ENCODE measurements at regions not wholly inside any gene's neighbourhood (a gene's known extent, or its start where the extent isn't known, plus 50 kb on each side); places are given as distances from the start of the nearest gene placed in this dataset.

DNA sequence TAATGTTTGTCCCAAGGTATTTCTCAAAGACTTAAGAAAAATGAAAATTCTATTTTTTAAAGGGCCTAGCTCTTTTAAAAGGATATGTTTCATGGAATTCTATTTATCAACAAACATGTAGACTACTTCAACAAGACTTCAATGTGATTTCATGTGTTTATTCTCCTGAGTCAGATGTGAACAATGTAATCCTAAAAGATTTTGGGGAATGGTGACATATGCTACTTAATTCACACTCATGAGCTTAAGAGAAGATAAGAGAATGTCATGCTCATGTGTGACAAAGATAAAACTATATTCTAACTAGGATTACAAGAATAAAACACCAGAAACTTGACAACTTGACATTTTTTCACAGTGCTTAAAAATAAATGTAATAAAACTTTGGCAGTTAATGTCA is 127.5 kb downstream of the TES start:
- no peak for TF ChIP-seq TAF1 (IDR thresholded peaks at IDR 0.05; ENCODE audit: low read depth)
- TF ChIP-seq RAD21 (IDR thresholded peaks at IDR 0.05; ENCODE audit: low read depth) = no peak
- TF ChIP-seq, protein P1, sequence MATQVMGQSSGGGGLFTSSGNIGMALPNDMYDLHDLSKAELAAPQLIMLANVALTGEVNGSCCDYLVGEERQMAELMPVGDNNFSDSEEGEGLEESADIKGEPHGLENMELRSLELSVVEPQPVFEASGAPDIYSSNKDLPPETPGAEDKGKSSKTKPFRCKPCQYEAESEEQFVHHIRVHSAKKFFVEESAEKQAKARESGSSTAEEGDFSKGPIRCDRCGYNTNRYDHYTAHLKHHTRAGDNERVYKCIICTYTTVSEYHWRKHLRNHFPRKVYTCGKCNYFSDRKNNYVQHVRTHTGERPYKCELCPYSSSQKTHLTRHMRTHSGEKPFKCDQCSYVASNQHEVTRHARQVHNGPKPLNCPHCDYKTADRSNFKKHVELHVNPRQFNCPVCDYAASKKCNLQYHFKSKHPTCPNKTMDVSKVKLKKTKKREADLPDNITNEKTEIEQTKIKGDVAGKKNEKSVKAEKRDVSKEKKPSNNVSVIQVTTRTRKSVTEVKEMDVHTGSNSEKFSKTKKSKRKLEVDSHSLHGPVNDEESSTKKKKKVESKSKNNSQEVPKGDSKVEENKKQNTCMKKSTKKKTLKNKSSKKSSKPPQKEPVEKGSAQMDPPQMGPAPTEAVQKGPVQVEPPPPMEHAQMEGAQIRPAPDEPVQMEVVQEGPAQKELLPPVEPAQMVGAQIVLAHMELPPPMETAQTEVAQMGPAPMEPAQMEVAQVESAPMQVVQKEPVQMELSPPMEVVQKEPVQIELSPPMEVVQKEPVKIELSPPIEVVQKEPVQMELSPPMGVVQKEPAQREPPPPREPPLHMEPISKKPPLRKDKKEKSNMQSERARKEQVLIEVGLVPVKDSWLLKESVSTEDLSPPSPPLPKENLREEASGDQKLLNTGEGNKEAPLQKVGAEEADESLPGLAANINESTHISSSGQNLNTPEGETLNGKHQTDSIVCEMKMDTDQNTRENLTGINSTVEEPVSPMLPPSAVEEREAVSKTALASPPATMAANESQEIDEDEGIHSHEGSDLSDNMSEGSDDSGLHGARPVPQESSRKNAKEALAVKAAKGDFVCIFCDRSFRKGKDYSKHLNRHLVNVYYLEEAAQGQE (IDR thresholded peaks at IDR 0.05; ENCODE audit: low read depth) = no peak
- no peak for TF ChIP-seq TCF12 (IDR thresholded peaks at IDR 0.05; ENCODE audit: low read depth)
- no peak for TF ChIP-seq CEBPB (IDR thresholded peaks at IDR 0.05)
- TF ChIP-seq EP300 (IDR thresholded peaks at IDR 0.05; ENCODE audit: borderline replicate concordance) = no peak
- TF ChIP-seq EGR1 (IDR thresholded peaks at IDR 0.05) = no peak
- no peak for TF ChIP-seq CREB1 (IDR thresholded peaks at IDR 0.05; ENCODE audit: low read depth)

DNA sequence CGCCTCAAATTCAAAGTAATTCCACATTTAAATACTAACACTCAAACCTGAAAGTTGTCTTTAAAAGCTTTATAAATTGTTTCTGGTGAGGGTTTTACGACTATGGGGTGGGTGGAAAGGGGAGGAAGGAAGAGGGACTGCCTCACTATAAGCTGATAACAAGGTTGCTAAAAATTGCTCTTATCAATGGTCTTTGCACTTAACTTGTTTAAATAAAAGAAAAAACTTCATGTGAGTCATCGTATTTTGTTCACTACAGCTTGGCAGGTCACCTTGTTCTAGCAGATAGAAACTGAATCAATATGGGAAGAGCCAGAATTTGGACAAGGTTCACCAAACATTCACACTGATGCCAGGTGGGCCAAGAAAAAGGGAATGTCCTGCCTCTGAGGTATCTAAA is 129.2 kb downstream of the TES start:
- TF ChIP-seq TEAD4 (IDR thresholded peaks at IDR 0.05) (no peak), EP300 (IDR thresholded peaks at IDR 0.05; ENCODE audit: borderline replicate concordance) (no peak), TCF12 (IDR thresholded peaks at IDR 0.05; ENCODE audit: low read depth) (no peak), NFIC (IDR thresholded peaks at IDR 0.05) (no peak), CEBPB (IDR thresholded peaks at IDR 0.05) (no peak), FOXM1 (IDR thresholded peaks at IDR 0.05; ENCODE audit: borderline replicate concordance, low read depth) (no peak), EGR1 (IDR thresholded peaks at IDR 0.05) (no peak), YY1 (IDR thresholded peaks at IDR 0.05; ENCODE audit: low read depth) (no peak), CREB1 (IDR thresholded peaks at IDR 0.05; ENCODE audit: low read depth) (no peak), RAD21 (IDR thresholded peaks at IDR 0.05; ENCODE audit: low read depth) (no peak), ZBTB7A (IDR thresholded peaks at IDR 0.05; ENCODE audit: low read depth) (no peak), TAF1 (IDR thresholded peaks at IDR 0.05; ENCODE audit: low read depth) (no peak)
- TF ChIP-seq, protein P1 (IDR thresholded peaks at IDR 0.05; ENCODE audit: low read depth) = no peak
- TF ChIP-seq, protein P2, sequence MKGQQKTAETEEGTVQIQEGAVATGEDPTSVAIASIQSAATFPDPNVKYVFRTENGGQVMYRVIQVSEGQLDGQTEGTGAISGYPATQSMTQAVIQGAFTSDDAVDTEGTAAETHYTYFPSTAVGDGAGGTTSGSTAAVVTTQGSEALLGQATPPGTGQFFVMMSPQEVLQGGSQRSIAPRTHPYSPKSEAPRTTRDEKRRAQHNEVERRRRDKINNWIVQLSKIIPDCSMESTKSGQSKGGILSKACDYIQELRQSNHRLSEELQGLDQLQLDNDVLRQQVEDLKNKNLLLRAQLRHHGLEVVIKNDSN (IDR thresholded peaks at IDR 0.05) = no peak
- TF ChIP-seq, protein P3, sequence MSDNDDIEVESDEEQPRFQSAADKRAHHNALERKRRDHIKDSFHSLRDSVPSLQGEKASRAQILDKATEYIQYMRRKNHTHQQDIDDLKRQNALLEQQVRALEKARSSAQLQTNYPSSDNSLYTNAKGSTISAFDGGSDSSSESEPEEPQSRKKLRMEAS (IDR thresholded peaks at IDR 0.05) = no peak

DNA sequence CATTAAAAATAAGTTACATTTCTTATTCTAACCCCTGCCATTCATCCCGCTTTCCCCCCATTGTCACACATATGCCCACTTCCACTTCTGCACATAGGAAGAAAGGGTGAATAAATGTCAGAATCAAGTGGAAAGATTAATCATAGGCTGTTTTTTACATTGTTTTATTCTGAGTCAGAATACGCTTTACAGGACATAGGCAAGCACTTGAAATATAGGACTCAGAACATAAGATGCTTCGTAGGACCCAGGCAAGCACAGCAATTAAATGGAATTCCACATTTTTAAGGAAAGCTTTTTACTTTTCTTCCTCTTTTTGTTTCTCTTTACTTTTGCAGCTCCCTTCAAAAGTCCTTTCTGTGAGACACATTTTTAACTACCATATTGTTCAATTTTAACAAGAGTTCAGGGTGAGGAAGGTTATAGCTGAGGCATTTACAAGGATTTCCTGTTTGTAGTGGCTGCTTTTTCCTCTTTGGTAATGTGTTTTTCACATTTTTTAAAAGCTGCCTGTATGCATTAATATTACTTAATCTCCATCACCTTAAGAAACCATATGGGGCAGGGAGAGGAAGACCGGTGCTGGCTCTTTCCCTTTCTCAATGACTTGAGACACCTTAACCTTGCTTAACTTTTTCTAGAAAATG is 130.0 kb downstream of the TES start:
- TF ChIP-seq CEBPB (IDR thresholded peaks at IDR 0.05) (no peak), YY1 (IDR thresholded peaks at IDR 0.05; ENCODE audit: low read depth) (no peak)

DNA sequence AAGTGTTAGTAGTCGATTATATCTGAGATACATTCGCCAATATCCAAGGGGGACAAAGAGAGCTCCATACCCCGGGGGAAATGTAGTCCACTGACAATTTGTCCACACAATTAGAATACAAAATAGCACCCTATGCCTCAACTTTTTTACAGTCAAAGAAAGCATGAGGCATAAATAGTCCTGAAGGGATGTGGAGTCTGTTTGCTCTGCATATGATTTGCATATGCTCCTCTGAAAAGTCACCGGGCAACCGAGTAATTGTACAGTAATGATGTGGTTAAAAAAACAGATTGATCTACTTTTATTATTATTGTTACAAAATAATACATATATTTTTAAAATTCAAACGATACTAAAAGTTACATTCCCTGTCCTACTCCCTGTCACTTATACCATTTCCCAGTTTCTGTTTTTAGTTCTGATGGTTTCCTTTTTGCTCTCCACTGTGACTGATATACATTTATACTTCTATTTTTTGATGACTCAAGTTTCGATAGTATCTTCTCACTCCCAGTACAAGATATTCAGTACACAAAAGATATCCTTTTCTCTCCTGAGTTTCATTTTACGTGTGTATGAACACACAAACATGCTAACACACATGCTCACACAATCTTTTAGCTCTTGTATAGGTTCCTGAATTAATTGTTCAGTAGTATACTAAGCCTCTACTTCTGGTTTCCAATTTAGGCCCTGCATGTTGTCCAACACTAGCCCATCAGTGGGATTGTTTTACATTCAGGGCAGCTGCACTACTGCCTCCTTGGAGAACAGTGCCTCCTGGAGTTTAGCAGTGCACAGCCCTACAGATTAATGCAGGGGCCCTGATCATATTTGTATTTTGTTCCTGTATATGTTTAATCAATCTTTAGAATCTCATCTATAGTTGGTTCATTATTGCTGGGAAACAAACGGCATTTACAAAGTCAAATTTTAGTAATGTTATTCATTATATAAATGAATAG is 130.9 kb downstream of the TES start:
- TF ChIP-seq, protein P2 (IDR thresholded peaks at IDR 0.05) = no peak
- TF ChIP-seq RAD21 (IDR thresholded peaks at IDR 0.05; ENCODE audit: low read depth) (peak; percentile 56), TAF1 (IDR thresholded peaks at IDR 0.05; ENCODE audit: low read depth) (no peak)

DNA sequence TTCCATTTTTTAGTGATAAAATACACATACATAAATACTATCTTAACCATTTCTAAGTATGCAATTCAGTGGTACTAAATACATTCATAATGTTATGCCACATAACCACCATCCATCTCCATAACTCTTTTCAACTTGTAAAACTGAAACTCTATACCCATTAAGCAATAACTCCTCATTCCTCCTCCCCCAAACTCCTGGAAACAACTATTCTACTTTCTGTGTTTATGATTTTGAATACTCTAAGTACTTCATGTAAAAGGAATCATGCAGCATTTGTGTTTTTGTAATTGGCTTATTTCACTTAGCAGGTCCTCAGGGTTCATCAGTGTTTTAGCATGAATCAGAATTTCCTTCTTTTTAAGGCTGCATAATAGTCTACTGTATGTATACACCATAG is 131.8 kb downstream of the TES start:
- TF ChIP-seq, protein P2 (IDR thresholded peaks at IDR 0.05) = no peak
- TF ChIP-seq TAF1 (IDR thresholded peaks at IDR 0.05; ENCODE audit: low read depth) (no peak), CEBPB (IDR thresholded peaks at IDR 0.05) (peak; percentile 70)

Measured in Ishikawa (cell line).